Psoas muscle (tissue), 7 donors: ENCODE measurements at regions not wholly inside any gene's neighbourhood (a gene's known extent, or its start where the extent isn't known, plus 50 kb on each side); places are given as distances from the start of the nearest gene placed in this dataset.
"Not testable (repeated sequence)": the region's sequence is repeated elsewhere in the genome, so short reads cannot be mapped to it uniquely, and the experiment has no call there.

Source experiments
- ATAC-seq, 4 donors: fragments of 200-7000 bp; cut with Tn5 transposase; one replicate each; pipeline ENCODE4 v1.9.1; 2020; ENCODE audit warnings: moderate library complexity in 3 of 4, mild to moderate bottlenecking in 2 of 4
- DNase-seq, 2 donors: peaks; one replicate each; pipeline ENCODE4 v3.0.0-alpha.2; 2020
- H3K27ac ChIP-seq: fragments of 200-600 bp; one replicate; pipeline ENCODE4 v1.8.0; 2022
- H3K27me3 ChIP-seq, 3 donors: fragments of 200-600 bp in 1 of 3; one replicate each; pipeline versions ENCODE4 v1.6.1 to v1.8.0; 2013 to 2022; ENCODE audit warnings: low read length in 2 of 3, mild to moderate bottlenecking in 2 of 3, moderate library complexity in 1 of 3; ENCODE audit not compliant: insufficient read depth in 3 of 3
- H3K36me3 ChIP-seq, 2 donors: fragments of 200-600 bp in 1 of 2; one replicate each; pipeline versions ENCODE4 v1.6.1 to v1.8.0; 2013 to 2022; ENCODE audit warnings: low read depth in 1 of 2, mild to moderate bottlenecking in 1 of 2, moderate library complexity in 1 of 2; ENCODE audit not compliant: insufficient read depth in 1 of 2
- H3K4me1 ChIP-seq: fragments of 200-600 bp; one replicate; pipeline ENCODE4 v1.8.0; 2022
- H3K4me3 ChIP-seq: fragments of 200-600 bp; one replicate; pipeline ENCODE4 v1.8.0; 2022; ENCODE audit warnings: mild to moderate bottlenecking
- H3K9me3 ChIP-seq: fragments of 200-600 bp; one replicate; pipeline ENCODE4 v1.8.0; 2022
- WGBS, 3 donors: extraction: QIAGEN DNeasy Blood & Tissue Kit; methylation state at CpG; one replicate each; pipeline versions ENCODE4 v1.1.6 to v1.1.7; 2013; 5-methylcytosine and 5-hydroxymethylcytosine counted together
- intact Hi-C, 2 donors: fragments of 100-400 bp; cut with DNase I; formaldehyde crosslinking; loops; one replicate each; pipeline versions ENCODE4 v1.11.0 to v1.14.2; 2022
- TF ChIP-seq, protein P1 (sequence below): fragments of 200-600 bp; IDR thresholded peaks from one replicate; pipeline ENCODE4 v1.8.0; 2022; ENCODE audit warnings: antibody characterized with exemption
- donor health status: healthy with polysubstance abuse.
- donor health status: DM: no; HTN: no; CAD: no; lungs with moderate emphysema.
- donor health status: Bipolar disorder and iron deficiency.
- donor health status: healthy.
- donor health status: DM: yes; HTN: yes; CAD: no.
- donor health status: DM: no; HTN: no; CAD: no.
- donor health status: DM: yes; HTN: yes; CAD: no.

DNA sequence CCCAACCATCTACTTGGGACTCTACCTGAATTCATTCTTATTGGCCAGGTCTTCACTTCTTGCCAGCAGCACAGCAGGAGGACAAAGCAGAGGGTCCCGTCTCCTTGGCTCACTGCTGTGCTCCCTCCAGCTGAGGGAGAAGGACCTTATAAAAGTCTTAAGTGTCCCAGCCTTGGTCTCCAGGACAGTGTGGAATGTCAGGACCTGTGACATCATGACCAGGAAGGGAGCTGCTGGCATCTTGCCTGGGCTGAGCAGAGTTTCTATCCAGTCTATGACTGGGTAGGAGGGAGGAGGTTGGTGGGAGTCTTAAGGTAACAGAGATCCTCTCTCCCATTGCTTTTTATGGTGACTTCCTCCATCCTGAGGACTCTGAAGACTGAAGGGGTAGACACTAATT is 56.6 kb upstream of the ANKRD10 start:
- intact Hi-C loops: no loop called here
- Histone ChIP-seq H3K9me3 (peaks cover 8% of the 10 kb centered on the region), H3K27me3 (no peaks in the 10 kb centered on the region), H3K36me3 (no peaks in the 10 kb centered on the region), H3K4me1 (no peaks in the 10 kb centered on the region), H3K27ac (no peak overlapping the region), H3K4me3 (no peak overlapping the region)
- ATAC-seq: no peak
- WGBS, 3 donors: 85 to 94% (median 93%) methylated on average over 1 of the region's 1 CpG
- no peak for DNase-seq
- TF ChIP-seq, protein P1, sequence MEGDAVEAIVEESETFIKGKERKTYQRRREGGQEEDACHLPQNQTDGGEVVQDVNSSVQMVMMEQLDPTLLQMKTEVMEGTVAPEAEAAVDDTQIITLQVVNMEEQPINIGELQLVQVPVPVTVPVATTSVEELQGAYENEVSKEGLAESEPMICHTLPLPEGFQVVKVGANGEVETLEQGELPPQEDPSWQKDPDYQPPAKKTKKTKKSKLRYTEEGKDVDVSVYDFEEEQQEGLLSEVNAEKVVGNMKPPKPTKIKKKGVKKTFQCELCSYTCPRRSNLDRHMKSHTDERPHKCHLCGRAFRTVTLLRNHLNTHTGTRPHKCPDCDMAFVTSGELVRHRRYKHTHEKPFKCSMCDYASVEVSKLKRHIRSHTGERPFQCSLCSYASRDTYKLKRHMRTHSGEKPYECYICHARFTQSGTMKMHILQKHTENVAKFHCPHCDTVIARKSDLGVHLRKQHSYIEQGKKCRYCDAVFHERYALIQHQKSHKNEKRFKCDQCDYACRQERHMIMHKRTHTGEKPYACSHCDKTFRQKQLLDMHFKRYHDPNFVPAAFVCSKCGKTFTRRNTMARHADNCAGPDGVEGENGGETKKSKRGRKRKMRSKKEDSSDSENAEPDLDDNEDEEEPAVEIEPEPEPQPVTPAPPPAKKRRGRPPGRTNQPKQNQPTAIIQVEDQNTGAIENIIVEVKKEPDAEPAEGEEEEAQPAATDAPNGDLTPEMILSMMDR: no peak

DNA sequence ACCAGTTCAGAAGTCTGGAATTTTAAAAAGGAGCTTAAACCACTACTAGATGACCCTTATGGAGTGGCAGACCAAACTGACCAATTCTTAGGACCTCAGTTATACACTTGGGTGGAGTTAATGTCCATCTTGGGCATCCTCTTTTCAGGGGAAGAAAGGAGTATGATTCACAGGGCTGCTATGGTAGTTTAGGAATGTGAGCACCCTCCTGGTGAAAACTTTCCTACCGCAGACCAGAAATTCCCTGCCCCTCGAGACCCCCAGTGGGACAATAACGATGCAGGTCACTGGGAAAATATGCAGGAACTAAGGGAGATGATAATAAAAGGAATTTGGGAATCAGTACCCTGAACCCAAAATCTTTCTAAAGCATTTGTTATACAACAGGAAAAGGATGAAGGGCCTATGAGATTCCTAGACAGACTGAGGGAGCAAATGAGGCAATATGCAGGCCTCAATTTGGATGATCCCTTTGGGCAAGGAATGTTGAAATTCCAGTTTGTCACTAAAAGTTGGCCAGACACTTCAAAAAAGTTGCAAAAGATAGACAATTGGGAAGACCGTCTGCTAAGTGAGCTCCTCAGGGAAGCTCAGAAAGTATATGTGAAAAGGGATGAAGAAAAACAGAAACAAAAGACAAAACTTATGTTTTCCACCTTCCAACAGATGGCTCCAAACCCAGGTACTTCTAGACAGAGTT is 52.4 kb upstream of the ANKRD10 start:
- H3K4me1 ChIP-seq, H3K4me3 ChIP-seq, intact Hi-C loops, H3K27ac ChIP-seq, DNase-seq, H3K27me3 ChIP-seq, ATAC-seq, H3K9me3 ChIP-seq, H3K36me3 ChIP-seq: not testable (repeated sequence)
- WGBS, 3 donors: 85 to 90% (median 87%) methylated on average over 4 of the region's 4 CpGs

- Histone ChIP-seq H3K4me3 (no peak overlapping the region), H3K9me3 (no peaks in the 10 kb centered on the region), H3K4me1 (no peaks in the 10 kb centered on the region), H3K27ac (no peak overlapping the region), H3K36me3 (no peaks in the 10 kb centered on the region), H3K27me3 (no peaks in the 10 kb centered on the region)
- ATAC-seq (no peak), DNase-seq (no peak)
- TF ChIP-seq, protein P1: no peak
- 85 to 90% (median 87%) methylated on average over 8 of the region's 8 CpGs for WGBS, 3 donors
- intact Hi-C loops: no loop called here
These were observed 50.9 kb upstream of the ANKRD10 start for GRCh38 chr13:110965755-110966134.

DNA sequence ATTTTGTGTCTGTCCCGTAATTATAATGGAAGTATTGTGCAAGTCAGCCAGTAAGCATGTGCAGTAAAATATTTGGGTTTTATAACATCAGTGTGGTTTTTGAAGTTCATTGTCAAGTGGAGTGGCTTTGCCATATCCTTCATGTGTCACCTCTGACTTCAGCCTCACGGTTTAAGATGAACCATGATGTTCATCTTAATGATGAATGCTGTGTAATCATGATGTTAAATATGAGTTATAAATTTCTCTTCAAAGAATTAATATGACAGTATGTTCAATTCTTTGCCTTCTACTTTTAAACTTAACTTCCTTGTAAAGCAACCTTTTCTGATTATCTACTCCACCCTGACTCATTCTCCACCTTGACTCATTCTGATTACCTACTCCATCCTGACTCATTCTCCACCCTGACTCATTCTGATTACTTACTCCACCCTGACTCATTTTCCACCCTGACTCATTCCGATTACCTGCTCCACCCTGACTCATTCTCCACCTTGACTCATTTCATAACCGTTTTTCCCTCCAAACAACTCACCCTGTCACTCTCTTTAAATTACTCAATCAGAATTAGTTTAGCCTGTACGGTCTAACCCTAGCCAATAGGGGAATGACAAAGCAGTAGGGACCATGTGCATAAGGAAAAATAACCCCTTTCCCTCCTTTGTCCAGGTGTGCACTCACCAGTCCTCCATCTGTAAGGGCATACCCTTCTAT is 50.3 kb upstream of the ANKRD10 start:
- no peak overlapping the region for H3K27ac ChIP-seq
- H3K9me3 ChIP-seq: no peaks in the 10 kb centered on the region
- no peaks in the 10 kb centered on the region for H3K36me3 ChIP-seq
- peak in 3 of 4 donors; percentile 56 to 86 (median 81) for ATAC-seq
- intact Hi-C loops: no loop called here
- no peak for DNase-seq
- TF ChIP-seq, protein P1: no peak
- 76 to 79% (median 79%) methylated on average over 5 of the region's 5 CpGs for WGBS, 3 donors
- no peak overlapping the region for H3K4me3 ChIP-seq
- no peaks in the 10 kb centered on the region for H3K4me1 ChIP-seq
- no peaks in the 10 kb centered on the region for H3K27me3 ChIP-seq
